ENCODE measurements at regions not wholly inside any gene's neighbourhood (a gene's known extent, or its start where the extent isn't known, plus 50 kb on each side); places are given as distances from the start of the nearest gene placed in this dataset.

- no peak for TF ChIP-seq CTCF (IDR thresholded peaks at IDR 0.05)
- TF ChIP-seq POLR2A (IDR thresholded peaks at IDR 0.05) = no peak
Measured at GRCh38 chrX:10929747-10930146, 181.4 kb upstream of the HCCS start.
